ENCODE measurements at regions not wholly inside any gene's neighbourhood (a gene's known extent, or its start where the extent isn't known, plus 50 kb on each side); places are given as distances from the start of the nearest gene placed in this dataset.
"Not testable (repeated sequence)": the region's sequence is repeated elsewhere in the genome, so short reads cannot be mapped to it uniquely, and the experiment has no call there.

GRCh38 chr14:71454010-71454409 lies 478.2 kb upstream of the RGS6 start:
- Histone ChIP-seq H3K4me2 (ENCODE audit: low read length) (no peak overlapping the region), H3K4me3 (ENCODE audit: insufficient read depth, low read depth, low read length) (no peak overlapping the region), H3K9ac (ENCODE audit: low read length) (no peak overlapping the region), H3K79me2 (ENCODE audit: insufficient read depth, low read length) (peaks cover 58% of the 10 kb centered on the region), H3K36me3 (ENCODE audit: insufficient read depth, low read length) (no peaks in the 10 kb centered on the region), H3K27me3 (ENCODE audit: insufficient read depth, low read length) (no peaks in the 10 kb centered on the region), H3K27ac (ENCODE audit: low read depth, low read length) (no peak overlapping the region), H3K9me3 (ENCODE audit: insufficient read depth, low read depth, low read length) (no peaks in the 10 kb centered on the region), H4K20me1 (ENCODE audit: insufficient read depth, low read length) (peaks cover 12% of the 10 kb centered on the region), H3K4me1 (ENCODE audit: insufficient read depth, low read length) (no peaks in the 10 kb centered on the region), H2AFZ (ENCODE audit: low read depth, low read length) (no peak overlapping the region)
- DNase-seq (ENCODE audit: low read depth) (no peak), FAIRE-seq (no peak)
- TF ChIP-seq CTCF (IDR thresholded peaks at IDR 0.05; ENCODE audit: insufficient read depth, low read depth, low read length) (no peak), EZH2 (IDR thresholded peaks at IDR 0.05; ENCODE audit: insufficient read depth, low read length) (no peak)
- no peaks in the 10 kb centered on the region for H3K4me1 Mint-ChIP-seq (ENCODE audit: low read depth, unreplicated experiment)
- H3K36me3 Mint-ChIP-seq (ENCODE audit: low read depth, unreplicated experiment): no peaks in the 10 kb centered on the region
- no peaks in the 10 kb centered on the region for H3K27me3 Mint-ChIP-seq (ENCODE audit: low read depth, unreplicated experiment)
- H3K9me3 Mint-ChIP-seq (ENCODE audit: unreplicated experiment): no peaks in the 10 kb centered on the region
- no peak overlapping the region for H3K4me3 Mint-ChIP-seq (ENCODE audit: unreplicated experiment)
- H3K27ac Mint-ChIP-seq (ENCODE audit: unreplicated experiment): no peak overlapping the region

GRCh38 chr14:71454513-71455332 lies 477.5 kb upstream of the RGS6 start:
- Mint-ChIP-seq H3K27ac (ENCODE audit: unreplicated experiment) (no peak overlapping the region), H3K4me1 (ENCODE audit: low read depth, unreplicated experiment) (no peaks in the 10 kb centered on the region), H3K27me3 (ENCODE audit: low read depth, unreplicated experiment) (no peaks in the 10 kb centered on the region), H3K9me3 (ENCODE audit: unreplicated experiment) (no peaks in the 10 kb centered on the region), H3K36me3 (ENCODE audit: low read depth, unreplicated experiment) (no peaks in the 10 kb centered on the region), H3K4me3 (ENCODE audit: unreplicated experiment) (no peak overlapping the region)
- no peaks in the 10 kb centered on the region for H3K27me3 ChIP-seq (ENCODE audit: insufficient read depth, low read length)
- no peak for FAIRE-seq
- no peak overlapping the region for H3K9ac ChIP-seq (ENCODE audit: low read length)
- H3K27ac ChIP-seq (ENCODE audit: low read depth, low read length): no peak overlapping the region
- no peaks in the 10 kb centered on the region for H3K36me3 ChIP-seq (ENCODE audit: insufficient read depth, low read length)
- H3K4me3 ChIP-seq (ENCODE audit: insufficient read depth, low read depth, low read length): no peak overlapping the region
- peaks cover 54% of the 10 kb centered on the region for H3K79me2 ChIP-seq (ENCODE audit: insufficient read depth, low read length)
- no peak for DNase-seq (ENCODE audit: low read depth)
- H3K4me1 ChIP-seq (ENCODE audit: insufficient read depth, low read length): no peaks in the 10 kb centered on the region
- TF ChIP-seq EZH2 (IDR thresholded peaks at IDR 0.05; ENCODE audit: insufficient read depth, low read length): no peak
- no peak for TF ChIP-seq CTCF (IDR thresholded peaks at IDR 0.05; ENCODE audit: insufficient read depth, low read depth, low read length)
- H3K4me2 ChIP-seq (ENCODE audit: low read length): no peak overlapping the region
- no peak overlapping the region for H2AFZ ChIP-seq (ENCODE audit: low read depth, low read length)
- H4K20me1 ChIP-seq (ENCODE audit: insufficient read depth, low read length): peaks cover 12% of the 10 kb centered on the region
- no peaks in the 10 kb centered on the region for H3K9me3 ChIP-seq (ENCODE audit: insufficient read depth, low read depth, low read length)

GRCh38 chr14:71460091-71460490 lies 472.1 kb upstream of the RGS6 start:
- H3K27me3 Mint-ChIP-seq (ENCODE audit: low read depth, unreplicated experiment): no peaks in the 10 kb centered on the region
- Histone ChIP-seq H3K4me2 (ENCODE audit: low read length) (no peak overlapping the region), H2AFZ (ENCODE audit: low read depth, low read length) (no peak overlapping the region), H3K27ac (ENCODE audit: low read depth, low read length) (no peak overlapping the region), H3K36me3 (ENCODE audit: insufficient read depth, low read length) (no peaks in the 10 kb centered on the region), H3K4me3 (ENCODE audit: insufficient read depth, low read depth, low read length) (no peak overlapping the region), H3K9me3 (ENCODE audit: insufficient read depth, low read depth, low read length) (peaks cover 5% of the 10 kb centered on the region), H3K79me2 (ENCODE audit: insufficient read depth, low read length) (peaks cover 38% of the 10 kb centered on the region), H3K9ac (ENCODE audit: low read length) (no peak overlapping the region), H3K27me3 (ENCODE audit: insufficient read depth, low read length) (no peaks in the 10 kb centered on the region), H3K4me1 (ENCODE audit: insufficient read depth, low read length) (no peaks in the 10 kb centered on the region), H4K20me1 (ENCODE audit: insufficient read depth, low read length) (peaks cover 5% of the 10 kb centered on the region)
- H3K36me3 Mint-ChIP-seq (ENCODE audit: low read depth, unreplicated experiment): peaks cover 9% of the 10 kb centered on the region
- peak; percentile 57 for DNase-seq (ENCODE audit: low read depth)
- H3K27ac Mint-ChIP-seq (ENCODE audit: unreplicated experiment): peak overlapping the region; percentile 9
- no peak overlapping the region for H3K4me3 Mint-ChIP-seq (ENCODE audit: unreplicated experiment)
- FAIRE-seq: no peak
- H3K9me3 Mint-ChIP-seq (ENCODE audit: unreplicated experiment): peaks cover 7% of the 10 kb centered on the region
- TF ChIP-seq CTCF (IDR thresholded peaks at IDR 0.05; ENCODE audit: insufficient read depth, low read depth, low read length) (no peak), EZH2 (IDR thresholded peaks at IDR 0.05; ENCODE audit: insufficient read depth, low read length) (no peak)
- H3K4me1 Mint-ChIP-seq (ENCODE audit: low read depth, unreplicated experiment): peaks cover 9% of the 10 kb centered on the region

- FAIRE-seq; H3K9ac ChIP-seq (ENCODE audit: low read length); H3K4me1 Mint-ChIP-seq (ENCODE audit: low read depth, unreplicated experiment); H3K27ac ChIP-seq (ENCODE audit: low read depth, low read length); H3K4me3 Mint-ChIP-seq (ENCODE audit: unreplicated experiment); H3K36me3 ChIP-seq (ENCODE audit: insufficient read depth, low read length); H3K9me3 Mint-ChIP-seq (ENCODE audit: unreplicated experiment); H3K4me3 ChIP-seq (ENCODE audit: insufficient read depth, low read depth, low read length); H3K27me3 Mint-ChIP-seq (ENCODE audit: low read depth, unreplicated experiment); H3K9me3 ChIP-seq (ENCODE audit: insufficient read depth, low read depth, low read length); DNase-seq (ENCODE audit: low read depth); H3K27me3 ChIP-seq (ENCODE audit: insufficient read depth, low read length); H2AFZ ChIP-seq (ENCODE audit: low read depth, low read length); H3K4me2 ChIP-seq (ENCODE audit: low read length); H4K20me1 ChIP-seq (ENCODE audit: insufficient read depth, low read length); H3K27ac Mint-ChIP-seq (ENCODE audit: unreplicated experiment); H3K4me1 ChIP-seq (ENCODE audit: insufficient read depth, low read length): not testable (repeated sequence)
- H3K36me3 Mint-ChIP-seq (ENCODE audit: low read depth, unreplicated experiment): peaks cover 11% of the 10 kb centered on the region
- peaks cover 27% of the 10 kb centered on the region for H3K79me2 ChIP-seq (ENCODE audit: insufficient read depth, low read length)
Measured at GRCh38 chr14:71461617-71462016, 470.6 kb upstream of the RGS6 start.
